Stimulated activated effector memory CD8-positive, alpha-beta T cell treated with anti-CD3 and anti-CD28 coated beads, Interleukin-12 subunit alpha, Interleukin-12 subunit beta, amount 100 ng/mL, for 72 hours (primary cell): ENCODE measurements at regions not wholly inside any gene's neighbourhood (a gene's known extent, or its start where the extent isn't known, plus 50 kb on each side); places are given as distances from the start of the nearest gene placed in this dataset.
"Not testable (repeated sequence)": the region's sequence is repeated elsewhere in the genome, so short reads cannot be mapped to it uniquely, and the experiment has no call there.

Experiments used
- ATAC-seq: fragments of 150-1000 bp; cut with Tn5 transposase; 2 replicates; pipeline ENCODE4 v1.10.0; 2021
- DNase-seq, 2 donors: peaks; one replicate each; pipeline ENCODE4 v3.0.0; 2021 to 2022; ENCODE audit warnings: low spot score in 2 of 2
- H3K27ac Mint-ChIP-seq: one replicate; pipeline ENCODE4 v1.8.0; 2022; ENCODE audit warnings: mild to moderate bottlenecking, mixed read lengths
- H3K36me3 Mint-ChIP-seq: one replicate; pipeline ENCODE4 v1.8.0; 2022; ENCODE audit warnings: mild to moderate bottlenecking, mixed read lengths
- H3K4me1 Mint-ChIP-seq: one replicate; pipeline ENCODE4 v1.8.0; 2022; ENCODE audit warnings: mixed read lengths
- H3K4me3 Mint-ChIP-seq: one replicate; pipeline ENCODE4 v1.8.0; 2022; ENCODE audit warnings: mild to moderate bottlenecking, mixed read lengths
- H3K9me3 Mint-ChIP-seq: one replicate; pipeline ENCODE4 v1.8.0; 2022; ENCODE audit warnings: mixed read lengths

- Mint-ChIP-seq H3K36me3 (no peaks in the 10 kb centered on the region), H3K4me1 (no peaks in the 10 kb centered on the region), H3K4me3 (no peak overlapping the region), H3K9me3 (no peaks in the 10 kb centered on the region), H3K27ac (no peak overlapping the region)
- DNase-seq (no peak), ATAC-seq (no peak)
Observed at GRCh38 chr6:74932232-74932888, 273.5 kb downstream of the COL12A1 start.

- no peak overlapping the region for H3K4me3 Mint-ChIP-seq
- no peaks in the 10 kb centered on the region for H3K36me3 Mint-ChIP-seq
- ATAC-seq (no peak), DNase-seq (no peak)
- H3K4me1 Mint-ChIP-seq: no peaks in the 10 kb centered on the region
- H3K27ac Mint-ChIP-seq: no peak overlapping the region
- no peaks in the 10 kb centered on the region for H3K9me3 Mint-ChIP-seq
Observed at GRCh38 chr6:74931558-74931957, 274.3 kb downstream of the COL12A1 start.

- H3K27ac Mint-ChIP-seq: no peak overlapping the region
- H3K4me3 Mint-ChIP-seq: no peak overlapping the region
- no peak for DNase-seq
- no peaks in the 10 kb centered on the region for H3K4me1 Mint-ChIP-seq
- H3K36me3 Mint-ChIP-seq: no peaks in the 10 kb centered on the region
- no peaks in the 10 kb centered on the region for H3K9me3 Mint-ChIP-seq
- ATAC-seq: no peak
Observed at GRCh38 chr6:74928203-74928602, 277.6 kb downstream of the COL12A1 start.

GRCh38 chr6:74927299-74927698 lies 278.6 kb downstream of the COL12A1 start:
- Mint-ChIP-seq H3K4me3 (no peak overlapping the region), H3K9me3 (no peaks in the 10 kb centered on the region), H3K4me1 (no peaks in the 10 kb centered on the region), H3K36me3 (no peaks in the 10 kb centered on the region), H3K27ac (no peak overlapping the region)
- no peak for DNase-seq
- no peak for ATAC-seq

GRCh38 chr6:74925683-74926082 lies 280.2 kb downstream of the COL12A1 start:
- ATAC-seq (no peak), DNase-seq (no peak)
- no peaks in the 10 kb centered on the region for H3K4me1 Mint-ChIP-seq
- peaks cover 3% of the 10 kb centered on the region for H3K9me3 Mint-ChIP-seq
- no peaks in the 10 kb centered on the region for H3K36me3 Mint-ChIP-seq
- no peak overlapping the region for H3K4me3 Mint-ChIP-seq
- no peak overlapping the region for H3K27ac Mint-ChIP-seq

- Mint-ChIP-seq H3K27ac (no peak overlapping the region), H3K36me3 (no peaks in the 10 kb centered on the region), H3K4me3 (no peak overlapping the region), H3K9me3 (peaks cover 7% of the 10 kb centered on the region), H3K4me1 (no peaks in the 10 kb centered on the region)
- ATAC-seq: no peak
- DNase-seq: no peak
Observed at GRCh38 chr6:74914888-74915287, 291.0 kb downstream of the COL12A1 start.

GRCh38 chr6:74912234-74912633 lies 293.6 kb downstream of the COL12A1 start:
- ATAC-seq (no peak), DNase-seq (no peak)
- no peak overlapping the region for H3K27ac Mint-ChIP-seq
- H3K36me3 Mint-ChIP-seq: no peaks in the 10 kb centered on the region
- no peaks in the 10 kb centered on the region for H3K4me1 Mint-ChIP-seq
- no peak overlapping the region for H3K4me3 Mint-ChIP-seq
- H3K9me3 Mint-ChIP-seq: peaks cover 7% of the 10 kb centered on the region

GRCh38 chr6:74902846-74903245 lies 303.0 kb downstream of the COL12A1 start:
- Mint-ChIP-seq H3K27ac (no peak overlapping the region), H3K36me3 (no peaks in the 10 kb centered on the region), H3K4me3 (no peak overlapping the region), H3K9me3 (peaks cover 23% of the 10 kb centered on the region), H3K4me1 (no peaks in the 10 kb centered on the region)
- ATAC-seq (no peak), DNase-seq (no peak)

GRCh38 chr6:74902089-74902488 lies 303.8 kb downstream of the COL12A1 start:
- H3K27ac Mint-ChIP-seq: no peak overlapping the region
- no peak overlapping the region for H3K4me3 Mint-ChIP-seq
- H3K4me1 Mint-ChIP-seq: no peaks in the 10 kb centered on the region
- no peak for ATAC-seq
- peaks cover 23% of the 10 kb centered on the region for H3K9me3 Mint-ChIP-seq
- DNase-seq: no peak
- H3K36me3 Mint-ChIP-seq: no peaks in the 10 kb centered on the region

- Mint-ChIP-seq H3K27ac (no peak overlapping the region), H3K36me3 (no peaks in the 10 kb centered on the region), H3K4me3 (no peak overlapping the region), H3K9me3 (peaks cover 19% of the 10 kb centered on the region), H3K4me1 (no peaks in the 10 kb centered on the region)
- ATAC-seq (no peak), DNase-seq (no peak)
Observed at GRCh38 chr6:74901576-74901975, 304.3 kb downstream of the COL12A1 start.

GRCh38 chr6:74899416-74899815 lies 306.4 kb downstream of the COL12A1 start:
- ATAC-seq: no peak
- no peak for DNase-seq
- Mint-ChIP-seq H3K27ac (no peak overlapping the region), H3K36me3 (no peaks in the 10 kb centered on the region), H3K4me3 (no peak overlapping the region), H3K4me1 (no peaks in the 10 kb centered on the region), H3K9me3 (peaks cover 11% of the 10 kb centered on the region)

- ATAC-seq (no peak), DNase-seq (no peak)
- H3K36me3 Mint-ChIP-seq: no peaks in the 10 kb centered on the region
- H3K4me1 Mint-ChIP-seq: no peaks in the 10 kb centered on the region
- peaks cover 9% of the 10 kb centered on the region for H3K9me3 Mint-ChIP-seq
- no peak overlapping the region for H3K27ac Mint-ChIP-seq
- H3K4me3 Mint-ChIP-seq: no peak overlapping the region
Observed at GRCh38 chr6:74892091-74892490, 313.8 kb downstream of the COL12A1 start.

GRCh38 chr6:74891349-74891831 lies 314.5 kb downstream of the COL12A1 start:
- Mint-ChIP-seq H3K4me1 (no peaks in the 10 kb centered on the region), H3K27ac (no peak overlapping the region), H3K36me3 (no peaks in the 10 kb centered on the region), H3K9me3 (peaks cover 9% of the 10 kb centered on the region), H3K4me3 (no peak overlapping the region)
- no peak for DNase-seq
- ATAC-seq: no peak

- H3K9me3 Mint-ChIP-seq: peaks cover 15% of the 10 kb centered on the region
- H3K36me3 Mint-ChIP-seq: no peaks in the 10 kb centered on the region
- H3K4me1 Mint-ChIP-seq: no peaks in the 10 kb centered on the region
- no peak overlapping the region for H3K27ac Mint-ChIP-seq
- no peak overlapping the region for H3K4me3 Mint-ChIP-seq
- DNase-seq (no peak), ATAC-seq (no peak)
Observed at GRCh38 chr6:74889635-74890034, 316.2 kb downstream of the COL12A1 start.

GRCh38 chr6:74888741-74889140 lies 317.1 kb downstream of the COL12A1 start:
- not testable (repeated sequence) for ATAC-seq, H3K4me1 Mint-ChIP-seq, H3K27ac Mint-ChIP-seq, H3K4me3 Mint-ChIP-seq, H3K36me3 Mint-ChIP-seq, DNase-seq
- H3K9me3 Mint-ChIP-seq: peaks cover 15% of the 10 kb centered on the region

GRCh38 chr6:74879976-74880375 lies 325.9 kb downstream of the COL12A1 start:
- Mint-ChIP-seq H3K4me3 (no peak overlapping the region), H3K9me3 (peaks cover 9% of the 10 kb centered on the region), H3K27ac (no peak overlapping the region), H3K4me1 (no peaks in the 10 kb centered on the region), H3K36me3 (no peaks in the 10 kb centered on the region)
- DNase-seq (no peak), ATAC-seq (no peak)

GRCh38 chr6:74879234-74879633 lies 326.6 kb downstream of the COL12A1 start:
- Mint-ChIP-seq H3K4me3 (no peak overlapping the region), H3K27ac (no peak overlapping the region), H3K36me3 (no peaks in the 10 kb centered on the region), H3K9me3 (peaks cover 9% of the 10 kb centered on the region), H3K4me1 (no peaks in the 10 kb centered on the region)
- no peak for ATAC-seq
- DNase-seq: no peak
